GM19452 (cell line): ENCODE measurements at regions not wholly inside any gene's neighbourhood (a gene's known extent, or its start where the extent isn't known, plus 50 kb on each side); places are given as distances from the start of the nearest gene placed in this dataset.

Source experiments
- ATAC-seq: cut with Tn5 transposase; IDR thresholded peaks from one replicate; pipeline ENCODE4 v1.9.1; 2021; ENCODE audit not compliant: unreplicated experiment

DNA sequence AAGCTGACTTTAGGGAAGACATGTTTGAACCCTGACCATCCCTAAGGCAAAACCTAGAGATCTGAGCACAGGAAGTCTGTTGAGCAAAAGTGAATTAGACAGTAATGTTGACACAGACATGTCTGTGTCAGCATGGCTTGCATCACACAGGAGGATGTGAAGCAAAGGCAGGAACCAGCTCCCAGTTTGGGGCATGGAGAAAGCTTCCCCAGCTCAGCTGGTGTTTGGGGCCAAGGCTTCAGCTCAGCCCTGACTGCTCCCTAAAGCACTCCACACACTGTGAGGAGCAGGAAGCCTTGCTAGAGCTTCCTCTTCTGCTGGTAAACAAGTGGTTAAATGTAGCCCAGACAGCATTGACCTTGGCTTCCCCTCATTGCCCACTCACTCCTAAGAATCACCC lies 153.8 kb upstream of the UBL3 start:
- ATAC-seq, result no peak

DNA sequence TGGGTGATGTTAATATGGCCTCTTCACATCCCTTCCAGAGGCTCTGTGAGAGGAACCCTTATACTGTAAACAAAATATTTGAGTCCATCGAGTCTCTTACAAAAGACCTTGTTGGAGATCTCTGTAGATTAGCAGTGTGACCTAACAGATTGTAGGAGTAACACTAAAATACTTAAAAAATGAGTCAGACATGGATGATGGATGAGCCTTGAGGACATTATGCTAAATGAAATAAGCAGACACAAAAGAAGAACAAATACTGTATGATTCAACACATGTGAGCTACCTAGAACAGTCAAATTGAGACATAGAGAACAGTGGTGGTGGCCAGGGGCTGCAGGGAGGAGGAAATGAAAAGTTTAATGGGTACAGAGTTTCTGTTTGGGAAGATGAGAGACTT lies 152.2 kb upstream of the UBL3 start:
- ATAC-seq, result no peak

DNA sequence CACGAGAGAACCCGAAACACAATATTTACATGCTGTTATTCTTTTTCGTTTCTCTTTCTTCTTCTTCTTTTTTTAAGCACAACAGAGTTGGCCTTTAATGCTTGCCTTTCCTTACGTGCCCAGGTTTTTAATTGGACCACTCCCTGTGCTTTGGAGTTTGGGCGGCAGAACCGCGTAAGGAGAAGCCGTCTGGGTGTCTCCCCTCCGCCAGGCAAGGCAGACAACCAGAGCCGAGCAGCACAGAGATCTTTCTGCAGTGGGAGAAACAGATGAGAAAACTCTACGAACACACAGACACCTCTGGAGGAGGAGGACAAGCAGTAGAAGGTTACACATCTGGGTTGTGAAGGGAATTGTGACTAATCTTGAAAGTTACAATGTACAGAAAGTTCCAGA lies 150.0 kb upstream of the UBL3 start:
- no peak for ATAC-seq

DNA sequence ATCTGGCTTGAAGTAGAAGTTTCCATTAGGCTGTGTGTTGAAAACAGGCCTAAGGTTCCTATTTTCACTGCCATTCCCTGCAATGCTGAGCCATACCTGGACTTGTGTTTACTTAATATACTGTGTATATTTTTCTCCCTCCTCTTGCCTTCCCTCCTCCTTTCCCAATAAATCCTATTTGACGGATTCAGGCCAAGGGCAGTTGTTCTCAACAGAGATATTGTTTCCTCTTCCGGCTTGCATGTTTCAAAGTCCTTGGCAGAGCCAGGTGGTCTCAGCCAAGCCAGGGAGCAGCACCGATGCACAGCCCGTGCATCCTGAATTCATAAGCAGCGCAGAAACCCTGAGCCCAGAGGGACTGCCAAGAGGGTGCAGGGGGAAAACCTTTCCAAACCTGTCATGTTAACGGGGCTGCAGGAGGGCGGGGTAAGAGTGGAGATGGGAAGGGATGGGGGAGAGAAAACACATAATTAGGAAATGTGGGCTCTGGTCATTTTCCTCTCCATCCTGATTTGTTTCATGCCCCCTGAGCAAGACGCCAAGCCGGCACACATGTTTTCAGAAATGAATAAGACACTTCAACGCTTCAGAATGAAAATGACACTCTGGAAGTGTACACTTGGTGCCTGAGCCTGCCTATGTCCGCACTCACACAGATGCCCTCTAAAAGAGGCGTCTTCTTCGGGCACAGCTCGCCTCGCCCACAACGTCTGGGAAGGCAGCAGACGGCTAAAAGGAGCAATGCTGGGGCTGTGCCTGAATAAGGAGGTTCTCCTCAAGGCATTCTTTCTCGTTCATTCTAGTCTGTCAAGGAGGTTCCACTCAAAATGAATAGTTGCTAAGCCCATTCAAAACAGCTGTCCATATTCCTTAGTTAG lies 149.3 kb upstream of the UBL3 start:
- no peak for ATAC-seq

GRCh38 chr13:29996316-29996715 lies 145.9 kb upstream of the UBL3 start:
- no peak for ATAC-seq

DNA sequence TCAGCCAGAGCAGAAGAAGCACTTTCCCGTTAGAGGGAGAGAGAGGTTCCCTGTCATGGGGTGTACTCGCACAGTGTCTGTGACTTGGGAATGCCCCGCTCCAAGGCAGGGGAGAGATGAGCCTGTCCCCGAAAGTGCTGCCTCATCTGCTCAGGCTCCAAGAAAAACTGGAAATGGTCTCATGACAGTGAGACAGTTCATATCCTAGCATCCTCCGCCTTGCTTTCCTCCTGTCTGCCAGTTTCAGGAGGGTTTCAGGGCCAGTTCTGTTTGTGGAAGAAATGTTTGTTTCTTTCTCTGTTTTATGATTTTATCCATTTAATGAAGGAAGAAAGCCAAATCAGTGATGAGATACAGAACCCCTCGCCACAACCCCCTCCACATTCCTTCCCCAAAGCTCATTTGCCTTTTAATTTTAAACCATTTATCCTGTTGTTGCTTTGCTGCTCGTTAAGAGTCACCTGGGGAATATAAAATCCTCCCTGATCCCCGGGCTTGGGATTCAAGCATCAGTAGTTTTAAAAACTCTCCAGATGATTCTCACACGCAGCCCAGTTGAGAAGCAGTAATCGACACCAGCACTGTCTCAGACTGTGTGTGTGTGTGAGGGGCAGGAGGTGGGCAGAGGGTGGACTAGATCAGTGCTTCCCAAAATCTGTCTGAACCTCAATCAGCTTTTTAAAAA lies 144.6 kb upstream of the UBL3 start:
- ATAC-seq, result no peak

DNA sequence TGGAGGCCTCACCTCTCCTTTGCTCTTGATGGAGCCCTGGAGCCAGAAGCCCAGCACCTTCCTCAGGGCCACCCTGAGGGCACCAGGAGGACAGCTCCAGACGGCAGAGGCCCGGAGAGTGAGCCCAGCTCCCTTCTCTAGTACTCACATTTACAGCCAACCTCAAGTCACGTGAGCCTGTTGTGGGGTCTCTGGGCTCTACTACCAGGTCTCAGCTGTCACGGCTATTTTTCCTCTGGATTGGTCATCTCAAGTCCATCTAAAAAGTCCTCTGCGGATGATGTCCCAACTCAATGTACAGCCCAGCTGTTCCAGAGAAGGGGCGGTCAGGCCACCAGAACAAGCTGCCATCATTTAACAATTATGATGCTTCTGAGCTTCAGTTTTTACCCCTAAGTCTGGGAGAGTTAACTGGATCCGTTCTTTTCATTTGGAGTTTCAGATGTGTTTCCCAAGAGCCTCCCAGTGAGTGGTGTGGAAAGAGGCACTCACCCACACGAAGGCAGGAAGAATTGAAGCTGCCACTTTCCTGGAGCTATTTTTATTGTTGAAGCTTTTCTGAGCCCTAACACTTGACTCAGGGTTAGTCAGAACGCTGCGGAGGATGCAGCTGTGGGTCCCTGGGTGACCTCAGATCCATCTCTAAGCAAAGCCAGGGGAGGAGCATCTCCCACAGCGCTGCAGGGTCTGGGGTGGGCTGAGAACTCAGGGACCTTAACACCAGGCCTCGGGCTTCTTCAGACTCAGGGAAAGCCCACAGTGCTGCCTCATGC lies 143.5 kb upstream of the UBL3 start:
- no peak for ATAC-seq

- no peak for ATAC-seq
Observed at GRCh38 chr13:29993196-29993595, 142.8 kb upstream of the UBL3 start.

- no peak for ATAC-seq
Observed at GRCh38 chr13:29991343-29991742, 140.9 kb upstream of the UBL3 start.

- ATAC-seq, result no peak
Observed at GRCh38 chr13:29987340-29987739, 136.9 kb upstream of the UBL3 start.

- no peak for ATAC-seq
Observed at GRCh38 chr13:29980339-29980738, 129.9 kb upstream of the UBL3 start.

- ATAC-seq, result no peak
Observed at GRCh38 chr13:29978211-29978610, 127.8 kb upstream of the UBL3 start.

DNA sequence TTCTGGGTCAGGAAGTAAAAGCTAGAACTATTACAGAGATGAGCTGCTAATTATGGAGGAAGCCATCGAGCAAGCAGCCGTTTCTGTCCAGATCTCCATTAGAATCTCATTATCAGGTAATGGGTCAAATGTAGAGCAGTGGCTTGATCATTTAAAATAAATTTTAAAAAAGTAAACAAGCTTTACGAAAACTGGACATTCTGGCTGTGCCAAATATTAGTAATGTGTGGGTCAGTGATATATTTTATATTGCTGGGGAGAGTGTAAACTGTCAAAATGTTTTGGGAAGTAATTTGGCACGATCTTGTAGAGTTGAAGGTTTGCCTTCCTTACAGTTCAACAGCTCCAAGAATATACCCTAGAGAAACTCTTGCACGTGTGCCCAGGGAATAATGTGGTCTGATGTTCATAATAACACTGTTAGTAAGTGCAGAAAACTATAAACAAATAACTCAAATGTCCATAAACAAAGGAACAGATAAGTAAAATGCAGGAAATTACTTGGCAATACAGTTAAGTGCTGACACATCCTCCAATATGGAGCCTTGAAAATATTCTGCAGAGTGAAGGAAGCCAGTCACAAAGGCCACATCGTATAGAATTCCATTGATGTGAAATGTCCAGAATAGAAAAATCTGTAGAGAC lies 127.2 kb upstream of the UBL3 start:
- no peak for ATAC-seq

GRCh38 chr13:29976535-29976934 lies 126.1 kb upstream of the UBL3 start:
- ATAC-seq, result no peak

DNA sequence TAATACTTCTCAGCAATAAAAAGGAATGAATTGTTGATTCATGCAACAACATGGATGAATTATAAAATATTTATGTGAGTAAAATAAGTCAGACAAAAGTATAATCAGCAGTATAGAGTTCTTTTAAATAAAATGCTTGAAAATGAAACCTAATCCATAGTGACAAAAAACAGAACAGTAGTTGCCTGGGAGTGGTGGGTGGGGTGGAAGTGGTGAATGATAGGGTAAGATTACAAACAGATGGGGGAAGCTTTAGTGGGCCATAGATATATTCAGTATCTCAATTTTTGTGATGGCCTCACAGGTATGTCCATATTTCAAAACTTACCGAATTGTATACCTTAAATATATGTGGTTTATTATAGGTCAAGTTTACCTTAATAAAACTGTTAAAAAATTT lies 124.9 kb upstream of the UBL3 start:
- no peak for ATAC-seq

DNA sequence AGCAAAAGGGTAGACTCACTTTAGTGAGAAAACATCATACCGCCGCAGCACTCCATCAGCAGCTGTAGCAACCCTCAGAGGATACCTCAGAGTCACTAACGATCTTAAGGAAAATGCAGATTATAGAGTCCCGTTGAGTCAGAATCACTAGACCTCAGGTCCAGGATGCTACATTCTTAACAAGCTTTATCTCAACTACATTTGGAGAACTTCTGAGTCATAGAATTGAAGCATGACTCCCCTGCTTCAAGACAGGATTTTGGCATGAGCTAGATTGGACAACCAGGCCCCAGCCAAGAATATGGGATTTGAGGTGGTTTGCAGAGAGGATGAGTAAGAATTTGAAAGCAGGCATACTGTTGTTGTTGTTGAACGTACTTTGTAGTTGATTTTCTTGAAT lies 118.9 kb upstream of the UBL3 start:
- ATAC-seq, result no peak

DNA sequence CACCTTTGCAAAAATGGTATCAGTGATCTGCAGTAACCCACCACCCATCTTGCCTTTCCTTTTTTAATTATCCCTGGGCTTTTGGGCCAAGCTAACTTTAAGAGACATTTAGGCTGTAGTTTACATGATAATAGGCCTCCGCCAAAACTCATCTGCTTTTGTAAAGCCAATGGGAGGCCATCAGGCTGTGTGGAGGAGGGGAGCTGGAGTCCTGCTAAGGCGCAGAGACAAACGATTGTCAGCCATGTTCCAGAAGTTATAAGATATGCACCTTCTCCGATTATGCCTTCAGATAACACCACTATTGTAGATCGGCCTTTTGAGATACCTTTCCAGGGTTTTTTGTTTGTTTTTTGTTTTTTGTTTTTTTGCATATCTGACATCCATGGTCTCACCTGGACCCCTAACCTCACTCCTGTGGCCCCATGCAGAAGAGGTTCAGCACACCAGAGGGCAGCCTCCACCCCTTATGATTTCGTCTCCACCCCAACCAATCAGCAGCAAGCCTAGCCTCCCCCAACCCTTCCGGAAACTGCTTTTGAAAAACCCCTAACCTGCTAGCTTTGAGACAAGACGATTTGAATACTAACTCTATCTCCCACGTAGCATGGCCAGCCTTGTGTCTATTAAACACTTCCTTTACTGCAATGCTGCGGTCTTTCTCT lies 113.9 kb upstream of the UBL3 start:
- no peak for ATAC-seq

GRCh38 chr13:29963089-29963488 lies 112.7 kb upstream of the UBL3 start:
- ATAC-seq, result no peak

- ATAC-seq, result no peak
Observed at GRCh38 chr13:29961036-29961670, 110.7 kb upstream of the UBL3 start.

GRCh38 chr13:29959603-29960002 lies 109.2 kb upstream of the UBL3 start:
- ATAC-seq, result no peak
